ENCODE measurements at regions not wholly inside any gene's neighbourhood (a gene's known extent, or its start where the extent isn't known, plus 50 kb on each side); places are given as distances from the start of the nearest gene placed in this dataset.
"Not testable (repeated sequence)": the region's sequence is repeated elsewhere in the genome, so short reads cannot be mapped to it uniquely, and the experiment has no call there.

- not testable (repeated sequence) for TF ChIP-seq CTCF, POLR2AphosphoS5, POLR2A (IDR thresholded peaks at IDR 0.05)
Observed at GRCh38 chr16:29124162-29124561, 139.3 kb downstream of the LAT start.
